MM.1S (cell line): ENCODE measurements at regions not wholly inside any gene's neighbourhood (a gene's known extent, or its start where the extent isn't known, plus 50 kb on each side); places are given as distances from the start of the nearest gene placed in this dataset.

Experiments used
- EZH2 ChIP-seq: fragments of 300-600 bp; sonication (generic); optimal IDR thresholded peaks from 2 replicates; pipeline ENCODE3; 2017; ENCODE audit warnings: low read depth, mild to moderate bottlenecking, antibody characterized with exemption, low read length, mixed read lengths
- TF ChIP-seq, protein P1 (sequence below): fragments of 300-600 bp; sonication (generic); IDR thresholded peaks from 2 replicates; pipeline ENCODE4 v1.5.1; 2016; ENCODE audit warnings: antibody characterized with exemption, low read length, mixed read lengths

DNA sequence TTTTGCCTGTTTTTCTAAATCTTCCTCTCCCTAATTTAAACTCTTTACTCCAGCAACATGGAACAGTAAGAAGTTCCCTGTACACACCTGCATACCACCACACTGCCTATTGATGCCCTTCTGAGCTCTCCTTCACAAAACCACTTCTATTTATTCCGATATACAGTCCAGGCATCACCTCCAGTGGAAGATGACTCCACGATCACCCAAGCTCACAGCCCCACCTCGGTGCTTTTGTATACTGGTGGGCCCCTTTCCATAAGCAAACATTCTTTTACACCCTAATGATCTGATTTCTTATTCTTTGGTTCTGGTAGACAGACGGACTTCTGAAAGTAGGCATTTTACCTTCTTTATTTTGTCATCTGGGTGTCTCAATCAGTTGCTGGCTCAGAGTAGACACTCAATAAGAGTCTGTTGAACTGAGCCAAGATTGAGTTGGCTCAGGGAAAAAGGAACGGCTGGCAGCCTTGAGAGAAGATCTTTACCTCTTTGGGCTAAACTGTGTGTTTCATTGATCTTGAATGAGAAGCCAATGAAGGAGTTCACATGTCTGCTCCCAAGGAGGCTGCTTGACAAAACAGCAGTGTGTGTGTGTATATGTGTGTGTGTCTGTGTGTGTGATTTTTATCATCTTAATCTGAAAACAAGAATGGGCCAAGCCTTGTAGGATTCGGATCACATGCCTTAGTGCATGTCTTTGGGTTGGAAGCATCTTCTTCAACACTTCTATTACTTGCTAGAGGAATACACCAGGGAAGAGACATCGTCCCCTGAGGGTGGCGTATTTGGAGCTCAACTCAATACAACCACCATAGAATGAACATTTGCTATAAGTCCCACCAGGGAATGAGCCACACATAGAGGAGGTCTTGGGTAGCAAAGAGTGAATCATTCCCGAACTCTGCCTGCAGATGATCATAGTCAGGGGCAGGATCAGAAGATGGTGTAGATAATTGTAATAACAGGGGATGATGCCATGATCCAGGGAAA lies 341.8 kb downstream of the CYRIA start:
- TF ChIP-seq, protein P1, sequence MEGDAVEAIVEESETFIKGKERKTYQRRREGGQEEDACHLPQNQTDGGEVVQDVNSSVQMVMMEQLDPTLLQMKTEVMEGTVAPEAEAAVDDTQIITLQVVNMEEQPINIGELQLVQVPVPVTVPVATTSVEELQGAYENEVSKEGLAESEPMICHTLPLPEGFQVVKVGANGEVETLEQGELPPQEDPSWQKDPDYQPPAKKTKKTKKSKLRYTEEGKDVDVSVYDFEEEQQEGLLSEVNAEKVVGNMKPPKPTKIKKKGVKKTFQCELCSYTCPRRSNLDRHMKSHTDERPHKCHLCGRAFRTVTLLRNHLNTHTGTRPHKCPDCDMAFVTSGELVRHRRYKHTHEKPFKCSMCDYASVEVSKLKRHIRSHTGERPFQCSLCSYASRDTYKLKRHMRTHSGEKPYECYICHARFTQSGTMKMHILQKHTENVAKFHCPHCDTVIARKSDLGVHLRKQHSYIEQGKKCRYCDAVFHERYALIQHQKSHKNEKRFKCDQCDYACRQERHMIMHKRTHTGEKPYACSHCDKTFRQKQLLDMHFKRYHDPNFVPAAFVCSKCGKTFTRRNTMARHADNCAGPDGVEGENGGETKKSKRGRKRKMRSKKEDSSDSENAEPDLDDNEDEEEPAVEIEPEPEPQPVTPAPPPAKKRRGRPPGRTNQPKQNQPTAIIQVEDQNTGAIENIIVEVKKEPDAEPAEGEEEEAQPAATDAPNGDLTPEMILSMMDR: no peak
- TF ChIP-seq EZH2: no peak
